HS-5 (cell line): ENCODE measurements at regions not wholly inside any gene's neighbourhood (a gene's known extent, or its start where the extent isn't known, plus 50 kb on each side); places are given as distances from the start of the nearest gene placed in this dataset.

ENCODE experiments used
- DNase-seq: peaks from one replicate; pipeline ENCODE4 v3.0.0-alpha.2; 2012; ENCODE audit warnings: low read depth

GRCh38 chr1:65486613-65487012 is 66.1 kb downstream of the LEPR start:
- no peak for DNase-seq

GRCh38 chr1:65489481-65489880 is 69.0 kb downstream of the LEPR start:
- DNase-seq: no peak

- DNase-seq: no peak
Measured at GRCh38 chr1:65490231-65491009, 70.0 kb downstream of the LEPR start.

- DNase-seq: no peak
Measured at GRCh38 chr1:65491472-65491871, 71.0 kb downstream of the LEPR start.

GRCh38 chr1:65493802-65494201 is 73.3 kb downstream of the LEPR start:
- DNase-seq: no peak

GRCh38 chr1:65494671-65495070 is 74.2 kb downstream of the LEPR start:
- DNase-seq: no peak

- no peak for DNase-seq
Measured at GRCh38 chr1:65495137-65495536, 74.7 kb downstream of the LEPR start.

- no peak for DNase-seq
Measured at GRCh38 chr1:65497256-65497830, 76.9 kb downstream of the LEPR start.

GRCh38 chr1:65503427-65503826 is 83.0 kb downstream of the LEPR start:
- DNase-seq: peak; percentile 9

GRCh38 chr1:65504263-65504662 is 83.8 kb downstream of the LEPR start:
- DNase-seq: no peak

- DNase-seq: no peak
Measured at GRCh38 chr1:65505547-65506300, 85.3 kb downstream of the LEPR start.

- no peak for DNase-seq
Measured at GRCh38 chr1:65508051-65508450, 87.6 kb downstream of the LEPR start.

- DNase-seq: peak; percentile 75
Measured at GRCh38 chr1:65509912-65510680, 89.6 kb downstream of the LEPR start.

- no peak for DNase-seq
Measured at GRCh38 chr1:65510961-65511360, 90.5 kb downstream of the LEPR start.

- DNase-seq: no peak
Measured at GRCh38 chr1:65512383-65512782, 91.9 kb downstream of the LEPR start.

- no peak for DNase-seq
Measured at GRCh38 chr1:65512967-65513780, 92.7 kb downstream of the LEPR start.

- DNase-seq: peak; percentile 51
Measured at GRCh38 chr1:65514041-65514440, 93.6 kb downstream of the LEPR start.

- no peak for DNase-seq
Measured at GRCh38 chr1:65524931-65525265, 104.4 kb downstream of the LEPR start.

GRCh38 chr1:65525266-65526048 is 105.0 kb downstream of the LEPR start:
- no peak for DNase-seq

- DNase-seq: no peak
Measured at GRCh38 chr1:65526049-65526556, 105.6 kb downstream of the LEPR start.

GRCh38 chr1:65527190-65527589 is 106.7 kb downstream of the LEPR start:
- no peak for DNase-seq
